MM.1S (cell line): ENCODE measurements at regions not wholly inside any gene's neighbourhood (a gene's known extent, or its start where the extent isn't known, plus 50 kb on each side); places are given as distances from the start of the nearest gene placed in this dataset.

Experiments used
- DNase-seq: peaks from one replicate; pipeline ENCODE4 v3.0.0-alpha.2; 2015
- H2AFZ ChIP-seq: fragments of 300-600 bp; sonication (generic); 2 replicates; pipeline ENCODE4 v1.6.0; 2016; ENCODE audit warnings: antibody characterized with exemption, low read length
- H3F3A ChIP-seq: fragments of 300-600 bp; sonication (generic); 2 replicates; pipeline ENCODE4 v1.6.1; 2016; ENCODE audit warnings: mild to moderate bottlenecking, antibody characterized with exemption, low read length, moderate library complexity, mixed read lengths; ENCODE audit not compliant: insufficient read depth
- H3K27ac ChIP-seq: fragments of 300-600 bp; sonication (generic); 2 replicates; pipeline ENCODE4 v1.5.1; 2016; ENCODE audit warnings: mild to moderate bottlenecking, low read length
- H3K27me3 ChIP-seq: fragments of 300-600 bp; sonication (generic); replicated peaks from 2 replicates; pipeline ENCODE4 v1.6.0; 2016; ENCODE audit warnings: low read length; ENCODE audit not compliant: insufficient read depth
- H3K36me3 ChIP-seq: fragments of 300-600 bp; sonication (generic); replicated peaks from 2 replicates; pipeline ENCODE4 v1.6.1; 2016; ENCODE audit warnings: mild to moderate bottlenecking, low read length, mixed read lengths; ENCODE audit not compliant: insufficient read depth
- H3K4me1 ChIP-seq: fragments of 300-600 bp; sonication (generic); 2 replicates; pipeline ENCODE4 v1.6.1; 2016; ENCODE audit warnings: low read length, mixed read lengths
- H3K4me2 ChIP-seq: fragments of 300-600 bp; sonication (generic); 2 replicates; pipeline ENCODE4 v1.6.0; 2016; ENCODE audit warnings: low read depth, low read length
- H3K4me3 ChIP-seq: fragments of 300-600 bp; sonication (generic); 2 replicates; pipeline ENCODE4 v1.5.1; 2016; ENCODE audit warnings: low read length, mixed read lengths
- H3K79me2 ChIP-seq: fragments of 300-600 bp; sonication (generic); 2 replicates; pipeline ENCODE4 v1.6.1; 2016; ENCODE audit warnings: mixed run types, low read length, mixed read lengths
- H3K9ac ChIP-seq: fragments of 300-600 bp; sonication (generic); 2 replicates; pipeline ENCODE4 v1.6.1; 2016; ENCODE audit warnings: low read length, mixed read lengths
- H3K9me2 ChIP-seq: fragments of 300-600 bp; sonication (generic); replicated peaks from 2 replicates; pipeline ENCODE4 v1.6.1; 2016; ENCODE audit warnings: mild to moderate bottlenecking, low read length, mixed read lengths; ENCODE audit not compliant: insufficient read depth
- H3K9me3 ChIP-seq: fragments of 300-600 bp; sonication (generic); replicated peaks from 2 replicates; pipeline ENCODE4 v1.6.1; 2016; ENCODE audit warnings: mild to moderate bottlenecking, low read length, mixed read lengths; ENCODE audit not compliant: insufficient read depth
- H4K20me1 ChIP-seq: fragments of 300-600 bp; sonication (generic); 2 replicates; pipeline ENCODE4 v1.6.1; 2016; ENCODE audit warnings: mild to moderate bottlenecking, low read length, moderate library complexity, mixed read lengths; ENCODE audit not compliant: insufficient read depth
- CTCF ChIP-seq: fragments of 300-600 bp; sonication (generic); IDR thresholded peaks from 2 replicates; pipeline ENCODE4 v1.5.1; 2016; ENCODE audit warnings: antibody characterized with exemption, low read length, mixed read lengths
- EZH2 ChIP-seq: fragments of 300-600 bp; sonication (generic); optimal IDR thresholded peaks from 2 replicates; pipeline ENCODE3; 2017; ENCODE audit warnings: low read depth, mild to moderate bottlenecking, antibody characterized with exemption, low read length, mixed read lengths
- EZH2phosphoT487 ChIP-seq: fragments of 300-600 bp; sonication (generic); IDR thresholded peaks from 2 replicates; pipeline ENCODE4 v1.6.1; 2018; ENCODE audit warnings: antibody characterized with exemption, low read length

- H3K9me3 ChIP-seq, result no peaks in the 10 kb centered on the region
- no peak overlapping the region for H3K4me3 ChIP-seq
- H3K79me2 ChIP-seq, result no peaks in the 10 kb centered on the region
- no peaks in the 10 kb centered on the region for H3K4me1 ChIP-seq
- no peak for DNase-seq
- no peak overlapping the region for H3K4me2 ChIP-seq
- H3F3A ChIP-seq, result no peaks in the 10 kb centered on the region
- H3K9me2 ChIP-seq, result no peaks in the 10 kb centered on the region
- no peak overlapping the region for H3K9ac ChIP-seq
- no peaks in the 10 kb centered on the region for H3K36me3 ChIP-seq
- H4K20me1 ChIP-seq, result no peaks in the 10 kb centered on the region
- no peak overlapping the region for H3K27ac ChIP-seq
- no peak overlapping the region for H2AFZ ChIP-seq
- H3K27me3 ChIP-seq, result no peaks in the 10 kb centered on the region
- TF ChIP-seq CTCF (peak; percentile 37), EZH2phosphoT487 (no peak), EZH2 (no peak)
These were observed 114.3 kb downstream of the OXSM start for GRCh38 chr3:25904206-25904605.

GRCh38 chr3:25906132-25906906 is 116.4 kb downstream of the OXSM start:
- no peak overlapping the region for H2AFZ ChIP-seq
- H3F3A ChIP-seq, result no peaks in the 10 kb centered on the region
- no peaks in the 10 kb centered on the region for H4K20me1 ChIP-seq
- H3K36me3 ChIP-seq, result no peaks in the 10 kb centered on the region
- H3K4me2 ChIP-seq, result no peak overlapping the region
- TF ChIP-seq EZH2phosphoT487, result no peak
- TF ChIP-seq CTCF, result no peak
- TF ChIP-seq EZH2, result no peak
- DNase-seq, result no peak
- no peak overlapping the region for H3K27ac ChIP-seq
- no peaks in the 10 kb centered on the region for H3K27me3 ChIP-seq
- H3K4me3 ChIP-seq, result no peak overlapping the region
- H3K9me3 ChIP-seq, result no peaks in the 10 kb centered on the region
- no peaks in the 10 kb centered on the region for H3K4me1 ChIP-seq
- no peaks in the 10 kb centered on the region for H3K79me2 ChIP-seq
- H3K9ac ChIP-seq, result no peak overlapping the region
- no peaks in the 10 kb centered on the region for H3K9me2 ChIP-seq

GRCh38 chr3:25907081-25907480 is 117.2 kb downstream of the OXSM start:
- Histone ChIP-seq H4K20me1 (no peaks in the 10 kb centered on the region), H3K4me1 (no peaks in the 10 kb centered on the region), H3F3A (no peaks in the 10 kb centered on the region), H3K4me3 (no peak overlapping the region), H3K9me2 (no peaks in the 10 kb centered on the region), H2AFZ (no peak overlapping the region), H3K9me3 (no peaks in the 10 kb centered on the region), H3K79me2 (no peaks in the 10 kb centered on the region), H3K4me2 (no peak overlapping the region), H3K36me3 (no peaks in the 10 kb centered on the region), H3K27ac (no peak overlapping the region), H3K9ac (no peak overlapping the region), H3K27me3 (no peaks in the 10 kb centered on the region)
- no peak for DNase-seq
- TF ChIP-seq EZH2 (no peak), EZH2phosphoT487 (no peak), CTCF (no peak)
